ENCODE measurements at regions not wholly inside any gene's neighbourhood (a gene's known extent, or its start where the extent isn't known, plus 50 kb on each side); places are given as distances from the start of the nearest gene placed in this dataset.

DNA sequence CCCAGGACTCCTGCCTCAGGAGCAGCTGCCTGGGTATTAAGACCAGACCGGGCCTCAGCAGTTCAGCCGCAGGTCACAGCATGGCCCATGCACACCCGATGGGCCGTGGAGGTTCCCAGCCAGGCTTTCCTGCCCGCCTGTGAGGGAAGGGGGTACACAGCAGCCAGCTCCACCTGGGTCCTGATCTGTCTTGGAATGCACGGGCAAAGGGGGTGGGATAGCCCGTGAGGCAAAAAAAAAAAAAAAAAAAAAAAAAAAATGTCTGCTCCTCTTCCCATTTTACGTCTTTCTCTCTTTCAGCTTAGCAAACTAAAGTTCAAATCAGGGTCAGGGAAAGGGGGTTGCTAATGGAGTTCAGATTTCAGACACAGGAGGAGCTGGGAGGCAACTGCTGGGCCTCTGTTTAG is 385.2 kb downstream of the TNS1 start:
- DNase-seq (ENCODE audit: low read depth) = no peak
- no peak overlapping the region for H3K4me3 ChIP-seq (ENCODE audit: control insufficient read depth, low read depth, low read length)
- TF ChIP-seq, protein P1, sequence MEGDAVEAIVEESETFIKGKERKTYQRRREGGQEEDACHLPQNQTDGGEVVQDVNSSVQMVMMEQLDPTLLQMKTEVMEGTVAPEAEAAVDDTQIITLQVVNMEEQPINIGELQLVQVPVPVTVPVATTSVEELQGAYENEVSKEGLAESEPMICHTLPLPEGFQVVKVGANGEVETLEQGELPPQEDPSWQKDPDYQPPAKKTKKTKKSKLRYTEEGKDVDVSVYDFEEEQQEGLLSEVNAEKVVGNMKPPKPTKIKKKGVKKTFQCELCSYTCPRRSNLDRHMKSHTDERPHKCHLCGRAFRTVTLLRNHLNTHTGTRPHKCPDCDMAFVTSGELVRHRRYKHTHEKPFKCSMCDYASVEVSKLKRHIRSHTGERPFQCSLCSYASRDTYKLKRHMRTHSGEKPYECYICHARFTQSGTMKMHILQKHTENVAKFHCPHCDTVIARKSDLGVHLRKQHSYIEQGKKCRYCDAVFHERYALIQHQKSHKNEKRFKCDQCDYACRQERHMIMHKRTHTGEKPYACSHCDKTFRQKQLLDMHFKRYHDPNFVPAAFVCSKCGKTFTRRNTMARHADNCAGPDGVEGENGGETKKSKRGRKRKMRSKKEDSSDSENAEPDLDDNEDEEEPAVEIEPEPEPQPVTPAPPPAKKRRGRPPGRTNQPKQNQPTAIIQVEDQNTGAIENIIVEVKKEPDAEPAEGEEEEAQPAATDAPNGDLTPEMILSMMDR (IDR thresholded peaks at IDR 0.05; ENCODE audit: control insufficient read depth, insufficient read depth, low read depth, low read length, missing control alignments) = no peak

DNA sequence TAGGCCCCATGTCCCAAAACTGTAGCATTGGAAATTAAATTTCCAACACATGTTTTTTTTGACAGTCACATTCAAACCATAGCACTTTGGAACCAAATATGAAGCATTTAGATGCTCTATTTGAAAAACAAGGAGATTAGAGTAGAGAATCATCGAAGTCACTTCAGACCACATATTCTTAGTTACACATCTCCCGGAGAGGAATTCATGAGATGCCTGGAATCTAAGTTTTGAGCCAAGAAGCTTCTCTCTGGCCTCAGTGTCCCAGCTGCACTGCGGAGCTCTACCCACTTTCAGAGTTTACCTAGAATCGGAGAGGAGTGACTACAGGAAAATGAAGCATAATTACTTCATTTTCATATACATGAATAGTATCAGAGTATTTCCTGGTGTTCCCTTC is 385.9 kb downstream of the TNS1 start:
- no peak for DNase-seq (ENCODE audit: low read depth)
- TF ChIP-seq, protein P1 (IDR thresholded peaks at IDR 0.05; ENCODE audit: control insufficient read depth, insufficient read depth, low read depth, low read length, missing control alignments) = no peak
- H3K4me3 ChIP-seq (ENCODE audit: control insufficient read depth, low read depth, low read length) = no peak overlapping the region

DNA sequence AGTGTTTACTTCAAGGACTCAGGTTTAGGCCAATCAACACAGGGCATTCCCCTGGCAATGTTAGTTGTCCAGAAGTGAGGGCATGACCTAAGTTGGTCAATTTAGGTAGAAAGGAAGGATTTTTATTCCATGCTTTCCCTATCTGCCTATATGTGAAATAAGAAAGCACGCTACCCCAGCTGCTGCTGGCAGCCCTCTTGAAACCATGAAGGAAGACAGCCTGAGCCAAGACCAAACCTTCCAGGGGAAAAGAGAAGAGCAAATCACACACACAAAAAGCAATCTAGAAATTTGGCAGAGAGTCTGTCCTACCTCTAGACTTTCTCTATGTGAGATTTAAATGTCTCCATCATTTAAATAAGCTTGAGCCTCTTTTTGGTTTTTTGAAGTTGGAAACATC is 387.6 kb downstream of the TNS1 start:
- no peak overlapping the region for H3K4me3 ChIP-seq (ENCODE audit: control insufficient read depth, low read depth, low read length)
- no peak for DNase-seq (ENCODE audit: low read depth)
- TF ChIP-seq, protein P1 (IDR thresholded peaks at IDR 0.05; ENCODE audit: control insufficient read depth, insufficient read depth, low read depth, low read length, missing control alignments) = no peak

DNA sequence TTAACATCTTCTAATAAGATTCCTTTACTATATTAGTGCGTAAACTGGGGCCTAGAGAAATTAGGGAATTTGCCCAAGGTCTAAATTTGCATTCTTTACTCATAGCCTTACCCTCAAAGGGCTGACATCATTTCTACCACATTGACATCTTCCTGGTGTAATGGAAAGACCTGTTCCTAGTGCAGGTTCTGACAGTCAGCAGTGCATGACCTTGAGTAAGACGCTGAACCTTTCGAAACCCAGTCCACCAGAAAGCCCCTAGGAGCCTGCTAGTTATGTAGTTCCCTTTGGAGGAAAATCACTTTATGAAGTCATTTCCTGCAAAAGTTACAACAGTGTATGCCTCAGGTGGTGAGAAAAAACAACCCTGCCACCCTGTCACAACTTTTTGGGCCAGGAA is 388.3 kb downstream of the TNS1 start:
- TF ChIP-seq, protein P1 (IDR thresholded peaks at IDR 0.05; ENCODE audit: control insufficient read depth, insufficient read depth, low read depth, low read length, missing control alignments) = no peak
- no peak for DNase-seq (ENCODE audit: low read depth)
- no peak overlapping the region for H3K4me3 ChIP-seq (ENCODE audit: control insufficient read depth, low read depth, low read length)

DNA sequence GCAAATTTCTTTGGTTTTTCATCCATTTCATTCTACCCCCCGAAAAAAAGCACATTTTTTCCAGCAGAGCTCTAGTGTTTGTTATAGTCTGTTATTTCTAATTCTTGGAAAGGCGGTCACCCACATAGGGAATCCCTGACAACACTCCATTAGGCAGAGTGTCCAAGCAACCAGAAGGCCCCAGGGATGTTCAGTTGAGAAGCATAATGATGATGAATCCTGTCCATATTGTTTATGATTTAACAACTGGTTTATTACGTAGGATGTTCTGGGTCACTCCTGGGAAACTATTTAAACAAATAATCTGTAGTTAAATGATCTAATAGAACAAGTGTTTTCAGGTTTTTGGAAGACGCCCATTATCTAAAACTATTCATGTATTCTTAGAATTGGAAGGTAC is 388.7 kb downstream of the TNS1 start:
- TF ChIP-seq, protein P1 (IDR thresholded peaks at IDR 0.05; ENCODE audit: control insufficient read depth, insufficient read depth, low read depth, low read length, missing control alignments) = no peak
- DNase-seq (ENCODE audit: low read depth) = no peak
- H3K4me3 ChIP-seq (ENCODE audit: control insufficient read depth, low read depth, low read length) = no peak overlapping the region

DNA sequence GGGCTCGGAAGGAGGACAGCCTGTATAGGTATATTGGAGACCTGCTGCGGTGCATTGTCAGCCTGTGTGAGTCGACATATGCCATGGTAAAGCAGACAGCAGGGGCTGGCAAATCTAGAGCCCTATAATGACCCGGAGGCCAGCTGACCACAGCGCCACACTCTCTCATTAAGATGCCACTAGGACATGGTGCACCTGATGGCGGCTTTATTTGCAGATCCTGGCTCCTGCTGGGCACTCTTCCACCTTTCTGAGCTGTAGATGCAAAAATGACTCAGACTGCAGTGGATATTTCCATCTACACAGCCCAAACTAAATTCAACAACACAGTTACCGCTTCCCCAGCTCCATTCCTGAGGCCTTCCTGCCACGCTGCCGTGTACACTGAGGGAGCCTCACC is 389.9 kb downstream of the TNS1 start:
- DNase-seq (ENCODE audit: low read depth) = no peak
- TF ChIP-seq, protein P1 (IDR thresholded peaks at IDR 0.05; ENCODE audit: control insufficient read depth, insufficient read depth, low read depth, low read length, missing control alignments) = no peak
- H3K4me3 ChIP-seq (ENCODE audit: control insufficient read depth, low read depth, low read length) = no peak overlapping the region

DNA sequence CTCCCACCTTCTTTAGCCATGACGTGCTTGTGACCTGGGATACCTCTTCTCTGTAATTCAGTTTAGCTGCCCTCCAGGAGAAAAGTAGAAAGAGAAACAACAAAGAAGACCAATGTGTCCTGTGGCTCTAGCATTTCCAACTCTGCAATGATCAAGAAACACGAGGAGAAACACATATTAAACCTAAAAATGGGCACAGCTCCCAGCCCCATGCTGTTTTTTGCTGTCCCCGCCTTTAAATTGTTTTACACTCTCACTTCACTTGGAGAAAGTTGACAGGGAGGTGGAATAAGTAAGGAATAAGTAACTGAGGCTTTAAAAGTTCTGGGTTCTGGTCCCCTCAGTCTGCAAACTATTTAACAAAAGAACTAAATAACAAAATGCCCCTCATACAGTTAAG is 390.6 kb downstream of the TNS1 start:
- H3K4me3 ChIP-seq (ENCODE audit: control insufficient read depth, low read depth, low read length) = no peak overlapping the region
- TF ChIP-seq, protein P1 (IDR thresholded peaks at IDR 0.05; ENCODE audit: control insufficient read depth, insufficient read depth, low read depth, low read length, missing control alignments) = no peak
- no peak for DNase-seq (ENCODE audit: low read depth)
